Fibroblast of skin of right biceps (primary cell): ENCODE measurements at regions not wholly inside any gene's neighbourhood (a gene's known extent, or its start where the extent isn't known, plus 50 kb on each side); places are given as distances from the start of the nearest gene placed in this dataset.

ENCODE experiments used
- DNase-seq: peaks from one replicate; pipeline ENCODE4 v3.0.0-alpha.2; 2013

- DNase-seq: no peak
Observed at GRCh38 chr10:128318913-128319312, 192.7 kb upstream of the MKI67 start.

GRCh38 chr10:128322106-128322505 lies 195.9 kb upstream of the MKI67 start:
- DNase-seq: no peak

- DNase-seq: no peak
Observed at GRCh38 chr10:128322950-128323349, 196.7 kb upstream of the MKI67 start.

- DNase-seq: no peak
Observed at GRCh38 chr10:128324058-128324827, 198.0 kb upstream of the MKI67 start.

- no peak for DNase-seq
Observed at GRCh38 chr10:128325788-128326187, 199.6 kb upstream of the MKI67 start.

- DNase-seq: no peak
Observed at GRCh38 chr10:128326251-128326650, 200.0 kb upstream of the MKI67 start.

GRCh38 chr10:128326851-128327250 lies 200.6 kb upstream of the MKI67 start:
- DNase-seq: no peak

- DNase-seq: no peak
Observed at GRCh38 chr10:128336401-128336800, 210.2 kb upstream of the MKI67 start.

- no peak for DNase-seq
Observed at GRCh38 chr10:128337860-128338378, 211.7 kb upstream of the MKI67 start.

- no peak for DNase-seq
Observed at GRCh38 chr10:128338951-128339350, 212.7 kb upstream of the MKI67 start.

- no peak for DNase-seq
Observed at GRCh38 chr10:128339753-128340152, 213.5 kb upstream of the MKI67 start.

- DNase-seq: no peak
Observed at GRCh38 chr10:128345353-128345752, 219.1 kb upstream of the MKI67 start.

GRCh38 chr10:128360783-128361182 lies 234.6 kb upstream of the MKI67 start:
- DNase-seq: no peak

- no peak for DNase-seq
Observed at GRCh38 chr10:128361487-128361886, 235.3 kb upstream of the MKI67 start.

GRCh38 chr10:128362514-128362913 lies 236.3 kb upstream of the MKI67 start:
- DNase-seq: no peak

GRCh38 chr10:128364631-128365030 lies 238.4 kb upstream of the MKI67 start:
- DNase-seq: no peak

- DNase-seq: no peak
Observed at GRCh38 chr10:128365156-128365725, 239.0 kb upstream of the MKI67 start.

GRCh38 chr10:128367807-128368206 lies 241.6 kb upstream of the MKI67 start:
- DNase-seq: no peak

GRCh38 chr10:128369101-128369650 lies 243.0 kb upstream of the MKI67 start:
- DNase-seq: no peak

- DNase-seq: no peak
Observed at GRCh38 chr10:128373071-128373749, 247.0 kb upstream of the MKI67 start.

GRCh38 chr10:128373831-128374230 lies 247.6 kb upstream of the MKI67 start:
- no peak for DNase-seq

GRCh38 chr10:128375171-128375570 lies 248.9 kb upstream of the MKI67 start:
- no peak for DNase-seq

- DNase-seq: no peak
Observed at GRCh38 chr10:128377364-128377987, 251.3 kb upstream of the MKI67 start.
